NCI-H446 treated with DMSO at 0.1 percent for 48 hours (cell line): ENCODE measurements at regions not wholly inside any gene's neighbourhood (a gene's known extent, or its start where the extent isn't known, plus 50 kb on each side); places are given as distances from the start of the nearest gene placed in this dataset.

Experiments used
- DNase-seq: peaks from one replicate; lab custom pipeline; 2025; lab: John Stamatoyannopoulos, UW

DNA sequence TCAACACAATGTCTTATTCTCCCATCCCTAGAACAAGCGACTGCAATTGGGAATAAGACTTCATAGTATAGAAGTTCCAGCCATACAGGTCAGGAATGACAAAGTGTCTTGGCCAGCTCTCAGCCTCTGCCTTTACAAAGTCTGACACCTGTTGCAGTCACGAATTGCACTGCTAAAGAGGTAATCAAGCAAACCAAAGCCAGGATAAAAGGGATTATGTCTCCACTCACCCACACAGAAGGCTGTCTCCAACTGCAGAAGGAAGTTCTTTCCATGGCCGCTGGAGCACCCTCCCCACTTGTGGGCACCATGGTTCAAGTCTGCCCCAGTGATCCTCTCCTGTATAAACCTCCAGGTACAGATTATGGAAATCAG, 114.8 kb upstream of the PKDCC start:
- no peak for DNase-seq

DNA sequence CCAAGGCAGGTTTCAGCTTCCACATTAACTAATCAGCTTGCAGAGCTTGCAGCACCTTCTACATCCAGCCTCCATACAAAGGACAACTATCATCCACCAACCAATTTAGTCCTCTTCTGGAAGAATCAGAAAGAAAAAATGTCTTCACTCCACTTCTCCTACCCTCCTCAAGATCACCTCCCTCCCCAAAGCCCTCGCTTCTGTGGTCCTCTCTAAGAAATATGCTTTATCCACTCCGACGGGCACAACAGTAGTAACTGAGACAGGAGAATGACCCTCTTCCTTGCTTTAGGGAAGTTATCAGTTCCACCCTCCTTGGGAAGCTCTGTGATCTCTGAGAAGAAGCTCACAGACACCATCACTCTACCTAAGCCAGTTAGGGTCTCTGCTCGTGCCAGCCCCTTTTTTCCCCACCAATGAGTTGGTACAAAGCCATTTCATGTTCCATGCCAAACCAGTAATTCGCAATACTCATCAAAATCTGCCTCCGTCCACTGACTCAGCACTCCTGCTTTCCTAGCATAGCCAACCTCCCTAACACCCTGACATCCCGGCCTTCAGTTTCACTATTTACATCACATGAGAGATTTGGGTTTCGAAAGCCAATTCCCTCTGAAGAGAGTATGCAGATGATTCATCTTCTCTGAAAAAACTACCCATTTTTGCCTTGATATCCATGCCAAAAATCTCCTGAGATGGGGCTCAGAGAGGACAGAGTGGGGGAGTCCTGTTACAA, 114.1 kb upstream of the PKDCC start:
- no peak for DNase-seq

DNA sequence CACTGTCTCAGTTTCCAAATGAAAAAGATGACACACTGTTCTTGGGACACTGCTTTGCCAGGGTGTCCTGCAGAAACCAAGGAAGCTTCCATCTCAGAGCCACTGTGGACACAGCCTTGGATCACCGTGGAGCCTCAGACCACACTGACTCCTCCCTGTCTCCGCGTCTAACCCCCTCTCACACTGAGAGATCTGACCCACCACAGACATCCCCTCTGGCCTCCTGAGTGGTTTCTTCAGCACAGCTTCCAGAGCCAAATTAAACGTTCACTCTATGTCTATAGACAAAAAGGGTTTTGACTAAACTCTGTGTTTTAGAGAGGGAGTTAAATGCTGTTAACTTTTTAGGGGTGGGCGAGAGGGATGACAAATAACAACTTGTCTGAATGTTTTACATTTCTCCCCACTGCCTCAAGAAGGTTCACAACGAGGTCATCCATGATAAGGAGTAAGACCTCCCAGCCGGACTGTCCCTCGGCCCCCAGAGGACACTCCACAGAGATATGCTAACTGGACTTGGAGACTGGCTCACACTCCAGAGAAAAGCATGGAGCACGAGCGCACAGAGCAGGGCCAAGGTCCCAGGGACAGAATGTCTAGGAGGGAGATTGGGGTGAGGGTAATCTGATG, 113.4 kb upstream of the PKDCC start:
- no peak for DNase-seq

DNA sequence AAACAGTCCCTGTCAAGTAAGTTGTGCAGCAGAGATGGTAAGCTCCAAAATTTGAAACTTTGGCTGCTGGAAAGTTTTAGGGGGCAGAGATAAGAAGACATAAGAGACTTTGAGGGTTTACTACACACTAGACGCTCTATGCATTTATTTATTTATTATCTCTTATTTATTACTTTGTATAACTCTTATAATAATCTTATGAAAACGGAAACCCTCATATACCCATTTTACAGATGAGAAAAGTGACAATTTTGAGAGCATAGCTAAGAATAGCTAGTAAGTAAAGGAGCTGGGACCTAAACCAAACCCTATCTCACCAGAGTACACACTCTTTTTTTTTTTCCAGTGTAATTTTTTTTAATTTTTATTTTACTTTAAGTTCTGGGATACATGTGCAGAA, 112.8 kb upstream of the PKDCC start:
- DNase-seq: no peak

DNA sequence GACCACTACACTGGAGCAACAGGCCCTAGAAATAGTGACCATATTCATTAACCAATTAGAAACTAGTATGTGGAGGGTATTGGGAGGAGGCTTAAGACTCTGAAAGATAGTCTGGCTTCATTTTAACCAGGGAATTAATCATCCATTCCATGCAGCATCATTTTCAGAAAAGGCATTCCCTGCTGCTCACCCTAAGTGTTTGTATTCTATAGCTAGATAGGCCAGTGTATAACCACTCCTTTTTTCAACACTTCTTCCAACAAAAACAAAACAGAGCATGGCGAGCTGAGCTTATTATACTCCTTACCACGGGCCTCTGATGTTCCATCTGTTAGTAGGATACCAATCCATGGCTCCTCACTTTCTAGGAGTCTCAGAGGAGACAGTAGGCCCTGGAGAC, 112.0 kb upstream of the PKDCC start:
- DNase-seq: no peak

DNA sequence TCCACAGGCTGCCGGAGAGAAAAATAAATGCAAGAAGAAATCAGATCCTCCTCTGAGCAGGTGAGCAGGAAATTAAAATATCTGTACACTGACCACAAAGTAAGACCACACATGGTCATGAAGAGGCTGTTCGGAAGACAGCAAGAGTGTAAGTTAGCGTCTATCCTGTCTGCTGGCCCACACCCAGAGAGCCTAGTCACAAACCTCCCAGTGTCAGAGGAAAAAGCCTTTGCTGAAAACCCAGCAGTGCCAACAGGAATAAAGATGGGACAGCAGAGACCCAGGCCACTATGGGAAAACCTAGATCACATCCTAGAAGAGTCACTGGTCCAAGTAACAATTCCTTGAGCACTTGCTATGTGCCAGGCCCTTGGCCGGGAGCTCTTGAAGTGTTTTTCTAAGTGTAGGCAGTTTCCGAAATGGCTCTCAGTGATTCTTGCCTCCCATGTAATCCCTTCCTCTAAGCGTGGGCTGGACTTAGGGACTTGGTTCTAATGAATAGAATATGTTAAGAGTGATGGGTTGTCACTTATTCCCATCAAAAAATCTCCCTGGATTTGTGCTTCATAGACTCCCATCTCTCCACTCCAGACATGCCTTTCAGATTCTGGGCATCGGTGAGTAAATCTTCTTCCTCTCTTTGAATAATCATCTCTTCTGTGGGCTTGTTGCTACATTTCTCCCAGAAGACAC, 110.9 kb upstream of the PKDCC start:
- no peak for DNase-seq

DNA sequence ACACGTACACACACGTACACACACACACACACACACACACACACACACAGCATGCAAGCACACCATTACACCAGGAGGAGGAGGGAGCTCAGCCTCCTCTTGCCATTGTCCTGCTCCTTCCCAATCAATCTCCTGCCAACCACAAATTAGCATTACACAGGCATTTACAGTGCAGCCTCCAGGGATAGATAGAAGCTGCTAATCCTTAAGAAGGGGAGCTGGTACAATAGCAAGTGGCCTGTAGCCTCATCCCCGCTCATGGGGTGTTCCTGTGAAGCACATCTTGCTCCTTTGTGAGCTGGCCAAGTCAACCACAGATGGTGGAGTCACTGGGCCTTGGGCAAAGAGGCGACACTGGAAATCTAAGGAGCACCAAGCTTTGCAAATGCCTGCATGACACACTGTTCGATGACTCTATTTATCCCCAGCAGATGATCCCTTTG, 110.3 kb upstream of the PKDCC start:
- DNase-seq: no peak

DNA sequence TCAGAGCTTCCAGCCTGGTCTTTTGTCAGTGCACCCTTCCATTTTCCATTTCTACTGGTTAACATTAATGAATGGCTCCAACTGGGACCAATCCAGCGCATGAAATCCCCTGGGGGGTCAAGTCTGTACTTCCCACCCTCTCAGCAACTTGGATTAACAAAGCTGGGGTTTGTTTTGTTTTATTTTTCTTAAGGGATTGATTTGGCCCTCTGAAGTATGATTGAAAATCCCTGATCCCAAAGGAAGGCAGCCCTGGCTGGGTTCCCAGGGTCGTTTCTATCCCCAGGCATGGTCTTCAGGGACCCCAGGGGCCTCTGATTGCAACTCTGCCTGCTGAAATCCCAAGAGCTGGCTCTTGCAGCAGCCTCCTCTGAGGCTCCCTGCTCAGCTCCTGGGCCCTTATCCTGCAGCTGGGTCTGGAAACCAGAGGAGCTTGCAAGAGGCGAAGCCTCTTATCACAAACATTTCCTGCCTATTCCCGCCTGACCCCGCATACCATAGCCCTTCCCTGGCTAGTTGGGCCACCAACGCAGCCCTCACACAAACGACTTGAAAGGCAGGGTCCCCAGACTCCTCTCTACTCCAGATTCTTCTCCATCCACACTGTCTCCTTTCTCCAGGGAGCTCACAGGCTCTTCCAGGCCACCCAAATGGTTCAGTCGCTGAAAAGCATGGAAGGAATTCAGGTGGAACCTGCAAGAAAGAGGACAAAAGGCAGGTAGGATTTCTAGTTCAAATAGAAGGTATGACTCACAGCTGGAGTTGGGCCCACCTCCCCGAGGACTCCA, 109.7 kb upstream of the PKDCC start:
- DNase-seq: no peak

DNA sequence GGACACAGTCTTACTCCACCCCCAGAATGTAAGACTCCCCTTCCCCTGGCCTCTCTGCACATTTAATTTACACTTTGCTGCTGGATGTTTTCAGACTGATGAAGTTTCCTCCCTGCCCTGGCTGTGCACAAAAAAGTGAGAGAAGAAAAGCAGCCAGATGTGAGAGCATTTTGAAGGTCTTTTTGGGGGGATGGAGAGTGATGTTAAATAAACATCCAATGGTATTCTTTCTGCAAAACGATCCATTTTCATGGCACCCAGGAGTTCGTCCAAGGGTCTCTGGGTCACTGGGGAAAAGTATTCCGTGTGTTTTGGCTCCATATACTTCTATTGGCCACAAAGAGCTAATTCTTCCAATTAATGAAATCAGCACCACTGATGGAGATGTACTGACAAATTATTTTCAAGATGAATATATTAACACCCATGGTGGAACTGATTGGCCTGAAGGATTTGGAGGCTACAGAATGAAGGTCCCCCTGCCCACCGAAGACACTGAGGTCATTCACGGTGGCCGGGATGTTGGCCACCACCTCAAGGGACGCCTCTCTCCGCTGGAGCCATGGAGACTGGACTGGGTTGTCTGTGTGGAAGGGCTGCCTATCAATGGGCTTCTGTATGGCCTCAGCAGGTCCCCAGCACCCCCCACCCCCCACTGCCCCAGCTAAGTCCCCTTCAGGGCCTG, 107.6 kb upstream of the PKDCC start:
- no peak for DNase-seq

DNA sequence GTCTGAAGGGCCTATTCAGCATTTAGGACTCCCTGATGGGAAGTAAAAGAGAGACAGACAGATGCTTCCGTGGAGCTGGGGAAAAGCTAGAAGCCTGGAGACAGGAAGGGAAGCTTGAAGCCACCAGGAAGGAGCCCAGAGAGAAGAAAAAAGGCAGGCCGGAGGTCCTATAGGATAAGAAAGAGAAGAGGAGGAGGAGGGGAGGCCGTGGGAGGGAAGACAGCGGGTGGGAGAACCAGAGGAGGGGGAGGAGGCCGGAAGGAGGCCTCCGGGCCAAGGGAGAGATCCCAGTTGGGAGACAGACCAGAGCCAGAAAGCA, 107.1 kb upstream of the PKDCC start:
- DNase-seq: no peak

DNA sequence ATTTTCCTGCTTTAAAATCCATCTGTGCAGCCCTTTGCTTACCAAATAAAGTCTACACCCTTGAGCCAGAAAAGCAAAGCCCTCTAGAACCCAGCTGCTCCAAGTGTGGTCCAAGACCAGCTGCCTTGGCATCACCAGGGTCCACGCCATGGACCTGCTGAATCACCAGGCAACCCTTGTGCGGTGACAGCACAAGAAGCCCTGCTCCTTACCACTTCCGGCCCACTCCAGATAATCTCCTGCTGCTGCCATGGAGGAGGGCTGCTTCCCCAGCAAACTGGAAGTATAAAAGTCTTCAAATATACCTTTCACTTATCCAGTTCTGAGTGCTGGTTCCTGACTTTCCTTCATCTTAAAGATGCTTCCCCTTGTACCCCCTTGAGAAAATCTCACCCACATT, 106.0 kb upstream of the PKDCC start:
- DNase-seq: no peak

DNA sequence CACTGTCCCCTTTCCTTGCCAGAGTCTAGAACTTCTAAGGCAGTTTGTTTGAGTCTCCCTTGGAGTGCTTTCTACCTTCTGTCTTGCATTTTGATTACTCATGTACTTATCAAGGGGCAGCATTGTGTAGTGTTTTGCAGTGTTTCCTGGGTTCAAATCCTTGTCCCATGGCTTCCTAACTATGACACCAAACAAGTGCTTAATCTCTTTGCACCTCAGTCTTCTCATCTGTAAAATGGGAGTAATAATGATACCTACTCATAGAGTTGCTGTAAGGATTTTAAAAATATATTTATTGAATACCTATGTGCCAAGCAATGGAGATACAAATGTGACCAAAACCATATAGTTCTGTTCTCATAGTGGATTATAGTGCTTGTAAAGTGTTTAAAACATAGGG, 105.5 kb upstream of the PKDCC start:
- DNase-seq: no peak

DNA sequence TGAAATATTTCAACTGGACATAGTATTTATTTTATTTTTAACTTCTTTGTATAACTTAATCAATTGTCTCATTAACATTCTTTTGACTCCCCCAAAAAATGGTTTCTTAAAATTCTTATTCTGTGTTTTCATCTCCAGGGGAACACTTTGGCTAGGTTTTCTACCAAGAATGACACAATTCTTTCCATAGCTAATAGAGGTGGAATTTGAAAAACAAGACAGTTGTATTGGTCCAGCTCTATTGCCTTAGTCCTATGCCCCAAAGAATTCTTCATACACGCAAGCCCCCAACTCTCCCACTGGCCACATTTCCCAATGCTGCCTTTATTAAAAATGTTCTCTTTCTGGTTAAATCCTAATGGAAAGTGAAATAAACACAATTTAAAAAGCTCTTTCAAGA, 104.7 kb upstream of the PKDCC start:
- DNase-seq: no peak

DNA sequence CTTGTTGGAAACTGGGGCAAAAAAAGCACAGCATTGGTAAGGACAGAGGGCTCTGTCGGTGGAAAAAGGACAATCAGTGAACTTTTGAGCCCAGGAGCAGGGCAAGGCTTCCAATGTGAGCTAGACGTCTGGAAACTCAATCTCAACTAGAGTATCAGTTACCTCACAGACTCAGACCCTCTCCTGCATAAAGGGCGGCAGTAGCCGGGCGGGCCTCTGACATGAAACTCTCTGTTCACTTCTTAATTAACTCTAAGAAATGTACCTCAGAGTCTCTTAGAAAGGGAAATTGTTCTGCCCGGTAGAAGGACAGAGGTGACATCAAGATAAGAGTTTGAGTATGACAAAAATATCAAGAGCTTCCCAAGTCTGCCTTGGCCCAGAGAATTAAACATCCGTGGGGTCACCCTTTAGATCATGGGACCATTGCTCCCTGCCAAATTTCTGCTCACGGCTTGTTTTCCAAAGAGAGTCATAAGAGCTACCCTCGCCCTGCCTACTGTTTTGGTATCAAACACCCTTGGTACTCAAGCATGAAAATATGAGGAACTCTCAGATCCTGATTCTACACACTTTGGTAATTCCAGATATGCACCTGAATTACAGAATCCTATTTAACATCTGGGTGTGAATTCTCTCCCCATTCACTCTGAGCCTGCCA, 103.5 kb upstream of the PKDCC start:
- DNase-seq: no peak

DNA sequence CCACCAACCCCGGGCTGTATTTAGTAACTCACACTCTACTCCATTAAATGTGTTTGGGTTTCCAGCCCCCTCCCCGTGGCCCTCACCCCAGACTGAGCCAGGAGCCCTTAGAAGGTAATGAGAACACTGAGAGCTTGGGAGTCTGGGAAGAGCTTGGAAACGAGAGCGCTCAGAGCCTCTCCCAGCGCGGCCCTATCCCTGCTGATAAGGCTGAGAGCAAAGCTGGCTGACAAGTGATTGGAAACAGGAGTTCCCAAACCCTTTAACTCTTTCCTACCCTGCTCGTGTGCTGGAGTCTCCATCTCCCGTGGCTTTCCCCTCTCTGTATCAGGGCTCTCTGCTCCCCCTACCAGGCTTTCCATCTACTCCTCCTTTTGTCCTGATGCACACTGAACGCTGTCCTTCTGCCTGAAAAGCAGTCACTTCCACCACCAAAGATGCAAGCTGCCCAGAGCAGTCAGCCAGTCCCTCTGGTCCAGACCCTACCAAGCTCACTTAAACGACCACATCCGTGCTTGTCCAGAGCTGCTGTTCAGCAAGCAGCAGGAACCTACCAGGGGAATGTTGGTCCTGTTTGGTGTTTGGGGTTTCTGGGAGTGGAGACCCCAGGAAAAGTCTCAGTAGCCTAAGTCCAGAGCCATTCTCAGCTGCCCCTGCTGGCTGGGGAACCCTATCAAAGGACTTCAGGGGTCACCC, 100.0 kb upstream of the PKDCC start:
- DNase-seq: no peak

DNA sequence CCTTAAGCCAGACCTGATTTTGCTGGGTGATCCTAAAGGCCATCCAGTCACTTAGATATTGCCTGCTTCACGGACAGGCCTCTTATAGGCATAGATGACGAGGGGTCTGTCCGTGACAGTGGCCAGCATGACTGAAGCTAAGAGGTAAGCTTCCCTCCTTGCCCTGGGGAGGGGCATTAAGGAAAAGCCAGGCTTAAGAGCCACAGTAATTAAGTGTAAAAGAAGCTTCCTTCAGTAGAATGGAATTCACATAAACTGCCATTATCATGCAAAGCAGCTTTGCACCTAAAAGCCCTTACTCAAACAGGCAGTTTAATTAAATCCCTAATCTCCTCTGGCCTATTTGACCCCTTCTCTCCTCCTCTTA, 99.4 kb upstream of the PKDCC start:
- no peak for DNase-seq

DNA sequence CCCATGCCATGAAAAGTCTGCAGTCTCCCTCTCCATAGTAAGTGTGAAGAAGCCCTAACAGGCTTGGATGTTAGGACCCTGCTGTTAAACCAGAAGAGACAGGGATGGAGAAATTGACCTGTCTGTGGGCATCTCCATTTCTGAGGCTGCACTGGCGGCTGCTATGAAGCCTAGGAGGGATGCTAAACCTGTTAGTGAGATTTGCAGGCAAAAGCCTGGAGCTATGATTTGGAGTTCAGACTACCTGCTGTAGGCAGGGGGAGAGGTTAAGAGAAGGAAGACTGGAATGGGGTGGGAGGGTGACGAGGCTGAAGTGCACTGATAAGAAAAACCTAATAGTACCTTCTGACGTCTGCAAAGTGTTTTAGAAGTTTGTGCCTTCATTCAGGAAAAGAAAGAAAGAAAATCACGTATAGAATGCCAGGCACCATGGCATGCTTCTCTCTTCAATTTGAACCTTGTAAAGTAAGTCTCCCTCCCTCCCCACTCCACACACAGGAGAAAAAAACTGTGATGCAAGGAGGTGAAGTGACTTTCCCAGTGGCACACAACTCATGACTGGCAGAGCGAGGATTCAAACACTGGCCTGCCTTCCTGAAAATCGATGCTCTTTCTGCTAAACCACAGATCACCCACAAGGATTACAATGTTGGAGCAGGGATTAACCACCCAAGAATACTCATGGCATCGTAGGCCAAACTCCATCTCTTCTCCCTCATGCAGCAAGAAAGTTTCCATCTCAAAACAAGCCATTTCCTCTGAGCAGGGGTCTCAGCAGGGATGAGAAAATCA, 98.5 kb upstream of the PKDCC start:
- DNase-seq: no peak

DNA sequence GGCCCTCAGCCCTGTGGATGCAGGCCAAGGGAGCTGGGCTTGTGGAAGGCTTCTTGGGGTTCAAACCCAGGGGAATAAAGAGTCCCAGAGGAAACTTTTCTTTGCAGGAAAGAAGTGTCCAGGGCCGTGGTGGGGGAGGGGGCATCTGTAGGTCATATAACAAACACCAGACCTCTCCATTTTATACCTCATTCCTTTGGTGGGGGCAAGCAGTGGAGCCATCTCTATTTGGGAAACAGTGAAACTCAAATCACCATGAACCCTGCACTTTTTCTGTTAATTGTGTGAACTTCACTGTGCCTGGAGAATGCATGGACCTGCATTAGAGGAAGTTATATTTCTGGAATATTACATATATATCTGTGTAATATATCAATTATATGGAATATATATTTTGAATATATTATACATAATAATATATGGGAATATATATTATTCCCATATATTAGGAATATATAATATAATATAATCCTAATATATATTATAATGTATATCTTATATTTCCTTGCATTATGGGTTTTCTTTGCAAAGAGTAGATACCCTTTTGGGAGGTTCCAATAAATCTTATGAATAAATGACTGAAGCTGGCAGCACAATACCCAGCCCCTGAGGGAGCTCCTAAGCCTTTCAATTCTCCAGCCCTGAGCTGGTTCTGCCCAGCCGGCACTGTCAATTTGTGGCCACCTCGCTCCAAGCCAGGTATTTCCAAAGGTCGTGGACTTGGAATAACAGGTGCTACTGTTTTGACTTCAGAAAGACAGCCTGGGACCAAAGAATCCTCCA, 97.7 kb upstream of the PKDCC start:
- no peak for DNase-seq

DNA sequence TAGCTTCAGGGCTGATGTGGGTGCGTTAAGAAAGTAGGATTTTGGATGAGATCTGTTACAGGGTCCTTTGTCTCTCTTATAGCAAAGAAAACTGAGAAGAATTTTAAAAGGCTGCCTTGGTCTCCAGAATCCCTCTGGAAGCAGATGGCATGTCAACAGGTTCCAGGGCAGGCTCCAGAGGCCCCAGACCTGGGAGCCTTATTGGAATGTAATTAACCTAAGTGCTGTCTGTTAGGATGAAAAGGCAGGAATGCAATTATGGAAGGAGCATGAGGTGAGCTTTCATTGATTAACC, 97.2 kb upstream of the PKDCC start:
- DNase-seq: no peak
